IPS DF 6.9 (cell line): ENCODE measurements at regions not wholly inside any gene's neighbourhood (a gene's known extent, or its start where the extent isn't known, plus 50 kb on each side); places are given as distances from the start of the nearest gene placed in this dataset.
"Not testable (repeated sequence)": the region's sequence is repeated elsewhere in the genome, so short reads cannot be mapped to it uniquely, and the experiment has no call there.

Experiments used
- DNase-seq: peaks from one replicate; pipeline ENCODE4 v3.0.0-alpha.2; 2013; ENCODE audit warnings: low read depth, low spot score
- H3K27ac ChIP-seq: one replicate; pipeline ENCODE4 v1.5.1; 2013; ENCODE audit warnings: low read length, control low read depth
- H3K27me3 ChIP-seq: 2 replicates; pipeline ENCODE4 v1.6.1; 2013; ENCODE audit warnings: mild to moderate bottlenecking, low read length; ENCODE audit not compliant: control insufficient read depth, insufficient read depth
- H3K36me3 ChIP-seq: 2 replicates; pipeline ENCODE4 v1.6.1; 2013; ENCODE audit warnings: low read length; ENCODE audit not compliant: control insufficient read depth, insufficient read depth
- H3K4me1 ChIP-seq: 2 replicates; pipeline ENCODE4 v1.6.1; 2013; ENCODE audit warnings: low read length; ENCODE audit not compliant: control insufficient read depth, insufficient read depth
- H3K4me3 ChIP-seq: 2 replicates; pipeline ENCODE4 v1.5.1; 2013; ENCODE audit warnings: mild to moderate bottlenecking, low read length
- H3K9me3 ChIP-seq: 2 replicates; pipeline ENCODE4 v1.6.1; 2013; ENCODE audit warnings: low read length, inconsistent platforms; ENCODE audit not compliant: control insufficient read depth, insufficient read depth
- WGBS: extraction: QIAGEN DNeasy Blood & Tissue Kit; methylation state at CpG from one replicate; pipeline ENCODE4 v1.1.7; 2013; ENCODE audit warnings: mixed read lengths, missing lambda C conversion rate; ENCODE audit not compliant: insufficient read length, insufficient coverage; 5-methylcytosine and 5-hydroxymethylcytosine counted together

- no peaks in the 10 kb centered on the region for H3K9me3 ChIP-seq
- no peak overlapping the region for H3K4me3 ChIP-seq
- WGBS, result no CpG with 5 or more reads among the region's 1 CpG
- H3K27ac ChIP-seq, result no peak overlapping the region
- H3K27me3 ChIP-seq, result no peaks in the 10 kb centered on the region
- no peak for DNase-seq
- no peaks in the 10 kb centered on the region for H3K4me1 ChIP-seq
- H3K36me3 ChIP-seq, result no peaks in the 10 kb centered on the region
Observed at GRCh38 chr21:19463966-19464365, 1060.4 kb upstream of the TMPRSS15 start.

- no peaks in the 10 kb centered on the region for H3K27me3 ChIP-seq
- H3K36me3 ChIP-seq, result no peaks in the 10 kb centered on the region
- H3K27ac ChIP-seq, result no peak overlapping the region
- no peaks in the 10 kb centered on the region; the same call in 1 of the 2 replicates for H3K9me3 ChIP-seq
- H3K4me1 ChIP-seq, result no peaks in the 10 kb centered on the region
- no peak overlapping the region for H3K4me3 ChIP-seq
- DNase-seq, result no peak
- no CpG with 5 or more reads among the region's 3 CpGs for WGBS
Observed at GRCh38 chr21:19468991-19469715, 1065.6 kb upstream of the TMPRSS15 start.

GRCh38 chr21:19475525-19475924 is 1071.9 kb upstream of the TMPRSS15 start:
- Histone ChIP-seq H3K4me3 (no peak overlapping the region), H3K27me3 (no peaks in the 10 kb centered on the region), H3K36me3 (no peaks in the 10 kb centered on the region), H3K27ac (no peak overlapping the region), H3K4me1 (no peaks in the 10 kb centered on the region), H3K9me3 (no peaks in the 10 kb centered on the region; the same call in 1 of the 2 replicates)
- WGBS, result no CpG with 5 or more reads among the region's 1 CpG
- no peak for DNase-seq

- Histone ChIP-seq H3K27ac (no peak overlapping the region), H3K27me3 (no peaks in the 10 kb centered on the region; the same call in 1 of the 2 replicates), H3K4me1 (no peaks in the 10 kb centered on the region), H3K4me3 (no peak overlapping the region), H3K9me3 (no peaks in the 10 kb centered on the region), H3K36me3 (no peaks in the 10 kb centered on the region)
- no peak for DNase-seq
- no CpG with 5 or more reads among the region's 3 CpGs for WGBS
Observed at GRCh38 chr21:19489930-19490329, 1086.3 kb upstream of the TMPRSS15 start.

GRCh38 chr21:19490481-19490880 is 1086.9 kb upstream of the TMPRSS15 start:
- H3K9me3 ChIP-seq, result no peaks in the 10 kb centered on the region
- no peaks in the 10 kb centered on the region; the same call in 1 of the 2 replicates for H3K27me3 ChIP-seq
- no CpG with 5 or more reads among the region's 2 CpGs for WGBS
- H3K27ac ChIP-seq, result no peak overlapping the region
- H3K36me3 ChIP-seq, result no peaks in the 10 kb centered on the region
- no peak for DNase-seq
- H3K4me1 ChIP-seq, result no peaks in the 10 kb centered on the region
- no peak overlapping the region for H3K4me3 ChIP-seq

- not testable (repeated sequence) for H3K4me3 ChIP-seq, H3K27ac ChIP-seq, H3K36me3 ChIP-seq, H3K9me3 ChIP-seq, H3K4me1 ChIP-seq, H3K27me3 ChIP-seq, DNase-seq
- no CpG with 5 or more reads among the region's 52 CpGs for WGBS
Observed at GRCh38 chr21:19493437-19494241, 1090.1 kb upstream of the TMPRSS15 start.

GRCh38 chr21:19501115-19501514 is 1097.5 kb upstream of the TMPRSS15 start:
- WGBS, result 100% methylated on average over 1 of the region's 3 CpGs
- Histone ChIP-seq H3K27ac (no peak overlapping the region), H3K4me3 (no peak overlapping the region), H3K9me3 (no peaks in the 10 kb centered on the region), H3K36me3 (no peaks in the 10 kb centered on the region), H3K4me1 (no peaks in the 10 kb centered on the region), H3K27me3 (no peaks in the 10 kb centered on the region)
- no peak for DNase-seq

- Histone ChIP-seq H3K4me3 (no peak overlapping the region), H3K27me3 (no peaks in the 10 kb centered on the region), H3K36me3 (no peaks in the 10 kb centered on the region), H3K9me3 (no peaks in the 10 kb centered on the region), H3K4me1 (no peaks in the 10 kb centered on the region), H3K27ac (no peak overlapping the region)
- peak; percentile 7 for DNase-seq
- no CpG with 5 or more reads among the region's 3 CpGs for WGBS
Observed at GRCh38 chr21:19507682-19508260, 1104.2 kb upstream of the TMPRSS15 start.

- H3K9me3 ChIP-seq, result no peaks in the 10 kb centered on the region
- H3K27ac ChIP-seq, result no peak overlapping the region
- no peaks in the 10 kb centered on the region for H3K4me1 ChIP-seq
- H3K27me3 ChIP-seq, result no peaks in the 10 kb centered on the region
- no peak overlapping the region for H3K4me3 ChIP-seq
- WGBS, result no CpG with 5 or more reads among the region's 2 CpGs
- H3K36me3 ChIP-seq, result no peaks in the 10 kb centered on the region
- no peak for DNase-seq
Observed at GRCh38 chr21:19508442-19508841, 1104.9 kb upstream of the TMPRSS15 start.

GRCh38 chr21:19508844-19509243 is 1105.3 kb upstream of the TMPRSS15 start:
- WGBS, result no CpG with 5 or more reads among the region's 3 CpGs
- no peaks in the 10 kb centered on the region for H3K9me3 ChIP-seq

More at GRCh38 chr21:19508844-19509243, 1105.3 kb upstream of the TMPRSS15 start:
- Histone ChIP-seq H3K27me3 (no peaks in the 10 kb centered on the region), H3K4me1 (no peaks in the 10 kb centered on the region), H3K27ac (no peak overlapping the region), H3K4me3 (no peak overlapping the region), H3K36me3 (no peaks in the 10 kb centered on the region)
- DNase-seq, result no peak
